ENCODE measurements at regions not wholly inside any gene's neighbourhood (a gene's known extent, or its start where the extent isn't known, plus 50 kb on each side); places are given as distances from the start of the nearest gene placed in this dataset.
"Not testable (repeated sequence)": the region's sequence is repeated elsewhere in the genome, so short reads cannot be mapped to it uniquely, and the experiment has no call there.

- TF ChIP-seq JUND (IDR thresholded peaks at IDR 0.05; ENCODE audit: low read depth), result no peak
- in situ Hi-C loops (cut with HindIII; ENCODE audit: low pct_unique_long_range_greater_than_20kb, low sequenced_read_pairs), result no loop called here
- no peak for DNase-seq (ENCODE audit: low read depth in 1 of 2, low spot score in 1 of 2)
Observed at GRCh38 chr18:39589496-39589895, 2023.9 kb upstream of the CELF4 start.

GRCh38 chr18:39587586-39587985, 2022.0 kb upstream of the CELF4 start:
- TF ChIP-seq JUND (IDR thresholded peaks at IDR 0.05; ENCODE audit: low read depth), result no peak
- DNase-seq (ENCODE audit: low read depth in 1 of 2, low spot score in 1 of 2), result no peak
- in situ Hi-C loops (cut with HindIII; ENCODE audit: low pct_unique_long_range_greater_than_20kb, low sequenced_read_pairs), result no loop called here

- in situ Hi-C loops (cut with HindIII; ENCODE audit: low pct_unique_long_range_greater_than_20kb, low sequenced_read_pairs), result no loop called here
- TF ChIP-seq JUND (IDR thresholded peaks at IDR 0.05; ENCODE audit: low read depth), result no peak
Observed at GRCh38 chr18:39586741-39587140, 2021.1 kb upstream of the CELF4 start.

GRCh38 chr18:39574897-39575296, 2009.3 kb upstream of the CELF4 start:
- in situ Hi-C loops (cut with HindIII; ENCODE audit: low pct_unique_long_range_greater_than_20kb, low sequenced_read_pairs), result no loop called here
- no peak for DNase-seq (ENCODE audit: low read depth in 1 of 2, low spot score in 1 of 2)
- no peak for TF ChIP-seq JUND (IDR thresholded peaks at IDR 0.05; ENCODE audit: low read depth)

More at GRCh38 chr18:39586741-39587140, 2021.1 kb upstream of the CELF4 start:
- no peak for DNase-seq (ENCODE audit: low read depth in 1 of 2, low spot score in 1 of 2)

GRCh38 chr18:39571511-39571910, 2005.9 kb upstream of the CELF4 start:
- peak in 1 of 2 experiments; percentile 35 for DNase-seq (ENCODE audit: low read depth in 1 of 2, low spot score in 1 of 2)
- in situ Hi-C loops (cut with HindIII; ENCODE audit: low pct_unique_long_range_greater_than_20kb, low sequenced_read_pairs), result no loop called here
- no peak for TF ChIP-seq JUND (IDR thresholded peaks at IDR 0.05; ENCODE audit: low read depth)

GRCh38 chr18:39565551-39566230, 2000.1 kb upstream of the CELF4 start:
- in situ Hi-C loops (cut with HindIII; ENCODE audit: low pct_unique_long_range_greater_than_20kb, low sequenced_read_pairs); DNase-seq (ENCODE audit: low read depth in 1 of 2, low spot score in 1 of 2): not testable (repeated sequence)

- no peak for TF ChIP-seq JUND (IDR thresholded peaks at IDR 0.05; ENCODE audit: low read depth)
- in situ Hi-C loops (cut with HindIII; ENCODE audit: low pct_unique_long_range_greater_than_20kb, low sequenced_read_pairs), result no loop called here
- DNase-seq (ENCODE audit: low read depth in 1 of 2, low spot score in 1 of 2), result peak in 1 of 2 experiments; percentile 0
Observed at GRCh38 chr18:39564716-39565115, 1999.1 kb upstream of the CELF4 start.

GRCh38 chr18:39561126-39561525, 1995.5 kb upstream of the CELF4 start:
- no peak for TF ChIP-seq JUND (IDR thresholded peaks at IDR 0.05; ENCODE audit: low read depth)
- in situ Hi-C loops (cut with HindIII; ENCODE audit: low pct_unique_long_range_greater_than_20kb, low sequenced_read_pairs), result no loop called here
- no peak for DNase-seq (ENCODE audit: low read depth in 1 of 2, low spot score in 1 of 2)

- in situ Hi-C loops (cut with HindIII; ENCODE audit: low pct_unique_long_range_greater_than_20kb, low sequenced_read_pairs), result no loop called here
- no peak for TF ChIP-seq JUND (IDR thresholded peaks at IDR 0.05; ENCODE audit: low read depth)
- no peak for DNase-seq (ENCODE audit: low read depth in 1 of 2, low spot score in 1 of 2)
Observed at GRCh38 chr18:39558658-39559057, 1993.1 kb upstream of the CELF4 start.

GRCh38 chr18:39555496-39555895, 1989.9 kb upstream of the CELF4 start:
- in situ Hi-C loops (cut with HindIII; ENCODE audit: low pct_unique_long_range_greater_than_20kb, low sequenced_read_pairs), result no loop called here
- no peak for TF ChIP-seq JUND (IDR thresholded peaks at IDR 0.05; ENCODE audit: low read depth)
- DNase-seq (ENCODE audit: low read depth in 1 of 2, low spot score in 1 of 2), result no peak

GRCh38 chr18:39550701-39551100, 1985.1 kb upstream of the CELF4 start:
- no peak for TF ChIP-seq JUND (IDR thresholded peaks at IDR 0.05; ENCODE audit: low read depth)
- no peak for DNase-seq (ENCODE audit: low read depth in 1 of 2, low spot score in 1 of 2)
- in situ Hi-C loops (cut with HindIII; ENCODE audit: low pct_unique_long_range_greater_than_20kb, low sequenced_read_pairs), result no loop called here

GRCh38 chr18:39549144-39549543, 1983.5 kb upstream of the CELF4 start:
- no peak for TF ChIP-seq JUND (IDR thresholded peaks at IDR 0.05; ENCODE audit: low read depth)
- in situ Hi-C loops (cut with HindIII; ENCODE audit: low pct_unique_long_range_greater_than_20kb, low sequenced_read_pairs), result no loop called here
- no peak for DNase-seq (ENCODE audit: low read depth in 1 of 2, low spot score in 1 of 2)

GRCh38 chr18:39531659-39532058, 1966.1 kb upstream of the CELF4 start:
- no peak for TF ChIP-seq JUND (IDR thresholded peaks at IDR 0.05; ENCODE audit: low read depth)
- DNase-seq (ENCODE audit: low read depth in 1 of 2, low spot score in 1 of 2), result no peak
- in situ Hi-C loops (cut with HindIII; ENCODE audit: low pct_unique_long_range_greater_than_20kb, low sequenced_read_pairs), result no loop called here

GRCh38 chr18:39529358-39529757, 1963.8 kb upstream of the CELF4 start:
- in situ Hi-C loops (cut with HindIII; ENCODE audit: low pct_unique_long_range_greater_than_20kb, low sequenced_read_pairs), result no loop called here
- no peak for DNase-seq (ENCODE audit: low read depth in 1 of 2, low spot score in 1 of 2)
- TF ChIP-seq JUND (IDR thresholded peaks at IDR 0.05; ENCODE audit: low read depth), result no peak

All from T47D (cell line).